Bronchial epithelial cell (primary cell): ENCODE measurements at regions not wholly inside any gene's neighbourhood (a gene's known extent, or its start where the extent isn't known, plus 50 kb on each side); places are given as distances from the start of the nearest gene placed in this dataset.
A peak's percentile ranks its signal among the peaks of the same experiment; 100 is the strongest.

Experiments used
- DNase-seq: peaks from one replicate; pipeline ENCODE4 v3.0.0-alpha.2; 2010; ENCODE audit warnings: low read depth
- FAIRE-seq: peaks from 2 replicates; lab custom pipeline; 2011; peaks lifted over from hg19 to GRCh38; lab: Jason Lieb, UNC
- H3K27me3 ChIP-seq: 2 replicates; pipeline ENCODE4 v1.5.1; 2011; ENCODE audit warnings: low read length; ENCODE audit not compliant: control insufficient read depth, insufficient read depth
- H3K36me3 ChIP-seq: 2 replicates; pipeline ENCODE4 v1.5.1; 2011; ENCODE audit warnings: low read length; ENCODE audit not compliant: control insufficient read depth, insufficient read depth
- H3K4me3 ChIP-seq: 2 replicates; pipeline ENCODE4 v1.5.1; 2011; ENCODE audit warnings: mild to moderate bottlenecking, low read depth, low read length, control low read depth
- CTCF ChIP-seq: IDR thresholded peaks from 2 replicates; pipeline ENCODE4 v1.5.1; 2011; ENCODE audit warnings: mild to moderate bottlenecking, moderate library complexity, low read length, control low read depth, inconsistent platforms; ENCODE audit not compliant: insufficient read depth, severe bottlenecking

- Histone ChIP-seq H3K4me3 (no peak overlapping the region), H3K27me3 (no peaks in the 10 kb centered on the region), H3K36me3 (no peaks in the 10 kb centered on the region)
- FAIRE-seq (no peak), DNase-seq (no peak)
- no peak for TF ChIP-seq CTCF
Observed at GRCh38 chr13:80656512-80656904, 315.6 kb upstream of the SPRY2 start.

GRCh38 chr13:80655778-80656511, 315.0 kb upstream of the SPRY2 start:
- FAIRE-seq (no peak), DNase-seq (no peak)
- Histone ChIP-seq H3K4me3 (no peak overlapping the region), H3K27me3 (no peaks in the 10 kb centered on the region), H3K36me3 (no peaks in the 10 kb centered on the region)
- TF ChIP-seq CTCF, result peak; percentile 4

GRCh38 chr13:80654638-80655249, 313.8 kb upstream of the SPRY2 start:
- no peak for DNase-seq
- Histone ChIP-seq H3K27me3 (no peaks in the 10 kb centered on the region), H3K4me3 (peak overlapping the region; percentile 15), H3K36me3 (no peaks in the 10 kb centered on the region)
- no peak for FAIRE-seq
- no peak for TF ChIP-seq CTCF

GRCh38 chr13:80649274-80649673, 308.3 kb upstream of the SPRY2 start:
- TF ChIP-seq CTCF, result no peak
- no peak for FAIRE-seq
- peak; percentile 4 for DNase-seq
- Histone ChIP-seq H3K27me3 (no peaks in the 10 kb centered on the region), H3K4me3 (no peak overlapping the region), H3K36me3 (no peaks in the 10 kb centered on the region)

- DNase-seq (no peak), FAIRE-seq (no peak)
- no peaks in the 10 kb centered on the region for H3K27me3 ChIP-seq
- TF ChIP-seq CTCF, result no peak
- H3K36me3 ChIP-seq, result no peaks in the 10 kb centered on the region
- H3K4me3 ChIP-seq, result no peak overlapping the region
Observed at GRCh38 chr13:80642641-80643040, 301.7 kb upstream of the SPRY2 start.
